ENCODE measurements at regions not wholly inside any gene's neighbourhood (a gene's known extent, or its start where the extent isn't known, plus 50 kb on each side); places are given as distances from the start of the nearest gene placed in this dataset.
"Not testable (repeated sequence)": the region's sequence is repeated elsewhere in the genome, so short reads cannot be mapped to it uniquely, and the experiment has no call there.

DNA sequence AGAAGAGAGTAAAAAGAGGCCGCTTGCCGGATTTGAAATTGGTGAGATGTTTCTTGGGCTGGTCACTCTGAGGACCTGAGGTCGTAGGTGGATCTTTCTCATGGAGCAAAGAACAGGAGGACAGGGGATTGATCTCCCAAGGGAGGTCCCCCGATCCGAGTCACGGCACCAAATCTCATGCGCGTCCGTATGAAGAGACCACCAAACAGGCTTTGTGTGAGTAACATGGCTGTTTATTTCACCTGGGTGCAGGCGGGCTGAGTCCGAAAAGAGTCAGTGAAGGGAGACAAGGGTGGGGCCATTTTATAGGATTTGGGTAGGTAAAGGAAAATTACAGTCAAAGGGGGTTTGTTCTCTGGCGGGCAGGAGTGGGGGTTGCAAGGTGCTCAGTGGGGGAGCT is 803.6 kb upstream of the ID2 start:
- TF ChIP-seq EP300, POLR2AphosphoS5 (IDR thresholded peaks at IDR 0.05): not testable (repeated sequence)

Data from esophagus muscularis mucosa (tissue), 3 donors.